ENCODE measurements at regions not wholly inside any gene's neighbourhood (a gene's known extent, or its start where the extent isn't known, plus 50 kb on each side); places are given as distances from the start of the nearest gene placed in this dataset.

- no peak for DNase-seq
Measured at GRCh38 chr9:7983490-7983889, 183.9 kb upstream of the DMAC1 start.

GRCh38 chr9:7982907-7983306, 183.3 kb upstream of the DMAC1 start:
- DNase-seq = no peak

- no peak for DNase-seq
Measured at GRCh38 chr9:7980691-7981289, 181.2 kb upstream of the DMAC1 start.

- no peak for DNase-seq
Measured at GRCh38 chr9:7980041-7980440, 180.5 kb upstream of the DMAC1 start.

DNA sequence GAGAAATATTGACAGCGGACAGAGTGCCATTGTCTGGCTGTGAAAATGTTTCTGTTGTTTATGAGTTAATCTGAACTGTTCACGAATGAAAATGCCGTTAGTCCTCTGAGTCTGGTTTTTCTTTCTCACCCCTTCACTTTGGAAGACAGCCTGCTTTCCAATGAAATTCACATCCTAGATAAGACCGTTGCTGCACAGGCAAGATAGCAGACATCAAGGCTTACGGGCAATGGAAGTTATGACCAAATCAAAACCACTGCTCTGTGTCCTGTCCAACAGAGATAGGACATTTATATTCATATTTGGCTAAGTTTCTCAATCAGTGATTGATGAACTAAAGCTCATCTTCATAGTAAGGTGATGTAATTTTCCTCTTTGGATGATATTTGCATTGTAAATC, 180.0 kb upstream of the DMAC1 start:
- DNase-seq = no peak

DNA sequence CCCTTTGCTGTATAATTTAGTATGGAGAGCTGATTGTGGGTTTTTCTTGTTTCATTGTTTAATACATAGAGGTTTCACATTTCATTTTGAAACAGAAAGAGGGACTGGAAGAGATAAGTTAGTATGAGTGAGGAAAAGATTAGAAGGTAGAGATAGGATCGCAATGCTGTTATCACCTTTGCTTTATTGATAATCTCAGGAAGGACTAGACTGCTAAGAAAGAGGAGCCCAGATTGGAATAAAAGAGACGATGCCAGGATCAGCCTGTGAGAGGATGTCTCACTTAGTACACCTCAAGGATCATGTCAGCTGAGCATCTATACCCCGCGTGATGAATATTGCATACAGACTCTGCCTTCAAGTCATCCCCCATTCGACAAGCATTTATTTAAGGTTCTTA, 178.0 kb upstream of the DMAC1 start:
- DNase-seq = no peak

GRCh38 chr9:7976856-7977255, 177.3 kb upstream of the DMAC1 start:
- no peak for DNase-seq

GRCh38 chr9:7976167-7976755, 176.7 kb upstream of the DMAC1 start:
- DNase-seq = no peak

GRCh38 chr9:7975336-7975735, 175.8 kb upstream of the DMAC1 start:
- DNase-seq = no peak

- DNase-seq = no peak
Measured at GRCh38 chr9:7974335-7974960, 174.9 kb upstream of the DMAC1 start.

DNA sequence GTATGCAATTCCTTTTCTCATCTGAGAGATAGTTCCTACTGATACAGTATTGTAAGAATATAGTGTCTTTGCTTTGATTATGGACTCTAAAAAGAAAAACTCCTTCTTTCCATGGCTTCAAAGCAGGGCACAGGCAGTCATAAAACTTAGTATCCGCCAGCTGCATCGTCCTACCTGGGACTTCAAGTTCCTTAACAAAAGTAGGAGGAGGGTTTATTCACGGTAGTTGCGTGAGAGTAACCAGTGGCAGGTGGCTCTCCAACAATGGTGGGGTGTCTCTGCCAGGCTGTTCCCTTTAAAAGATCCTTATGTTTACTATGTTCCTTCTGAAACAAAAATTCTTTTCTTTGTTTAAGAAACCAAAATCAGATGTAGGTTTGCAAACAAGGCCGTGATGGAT, 173.5 kb upstream of the DMAC1 start:
- no peak for DNase-seq

GRCh38 chr9:7970681-7971330, 171.2 kb upstream of the DMAC1 start:
- no peak for DNase-seq

GRCh38 chr9:7968687-7969086, 169.1 kb upstream of the DMAC1 start:
- DNase-seq = no peak

DNA sequence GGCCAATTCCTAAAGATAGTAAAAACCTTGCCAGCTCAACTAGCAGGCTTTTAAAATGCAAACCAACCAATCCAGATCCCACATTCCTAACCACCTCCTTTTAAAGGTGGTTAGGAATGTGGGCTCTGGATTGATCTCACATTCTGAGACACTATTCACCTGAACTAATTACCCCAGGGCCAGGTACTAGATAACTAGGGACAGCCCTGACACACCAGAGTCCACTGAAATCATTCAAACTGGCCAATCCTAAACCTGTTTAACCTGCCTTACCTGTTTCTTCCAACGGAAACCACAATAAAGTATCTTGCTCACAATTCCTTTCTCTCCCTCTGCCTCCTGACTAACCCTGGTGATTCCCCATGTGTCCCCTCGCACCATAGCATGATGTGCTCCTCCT, 168.3 kb upstream of the DMAC1 start:
- DNase-seq = no peak

DNA sequence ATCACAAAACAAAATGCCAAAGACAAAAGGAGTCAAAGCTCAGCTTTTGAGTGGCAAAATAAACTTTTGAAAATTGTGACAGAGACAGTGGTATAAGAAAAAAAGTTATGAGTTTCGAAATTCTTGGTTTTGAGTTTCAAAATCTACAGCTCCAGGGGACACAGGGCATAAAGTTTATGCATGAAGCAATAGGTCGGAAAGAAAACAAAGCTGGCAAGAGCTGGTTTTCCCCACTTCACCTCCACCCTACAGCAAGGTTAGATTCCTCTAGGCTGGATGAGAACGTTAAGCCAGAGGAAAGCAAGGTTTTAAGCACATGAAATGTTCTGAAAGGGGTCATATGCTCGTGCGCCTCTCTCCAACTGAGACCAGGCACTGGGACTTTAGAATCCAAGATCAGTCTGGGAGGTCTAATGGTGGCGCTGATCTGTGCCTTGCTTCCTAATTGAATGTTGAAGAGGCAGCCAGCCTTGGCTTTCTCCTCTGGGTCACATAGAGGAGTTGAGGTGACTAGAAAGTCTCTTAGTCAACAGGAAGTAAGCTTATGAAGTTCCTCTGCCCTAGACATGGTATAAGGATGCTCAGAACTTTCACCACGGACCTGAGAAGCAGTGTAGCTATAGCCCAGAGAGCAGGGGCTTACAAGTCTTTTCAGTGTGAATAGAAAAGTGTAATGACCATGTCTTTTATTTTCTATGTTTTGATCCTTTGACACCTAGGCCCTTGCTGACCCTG, 167.7 kb upstream of the DMAC1 start:
- no peak for DNase-seq

- DNase-seq = no peak
Measured at GRCh38 chr9:7965063-7965462, 165.5 kb upstream of the DMAC1 start.

DNA sequence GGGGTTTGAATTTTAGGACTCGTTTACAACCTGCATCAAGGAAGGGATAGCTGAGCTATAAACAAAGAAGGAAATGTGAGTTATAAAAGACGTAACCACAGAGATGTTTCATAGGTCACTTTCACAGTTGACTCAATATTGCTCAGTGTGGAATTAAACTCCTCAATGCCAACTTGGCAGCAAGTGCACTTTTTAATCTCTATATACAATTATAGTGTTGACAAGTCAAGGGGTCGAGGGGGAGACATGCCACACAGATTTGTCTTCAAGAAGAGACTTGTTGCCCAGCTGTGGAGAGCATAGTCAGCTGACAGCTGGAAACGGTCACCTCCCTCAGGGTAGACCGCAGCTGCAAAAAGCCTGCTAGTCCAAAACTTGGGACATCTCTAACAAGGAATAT, 163.4 kb upstream of the DMAC1 start:
- DNase-seq = no peak

DNA sequence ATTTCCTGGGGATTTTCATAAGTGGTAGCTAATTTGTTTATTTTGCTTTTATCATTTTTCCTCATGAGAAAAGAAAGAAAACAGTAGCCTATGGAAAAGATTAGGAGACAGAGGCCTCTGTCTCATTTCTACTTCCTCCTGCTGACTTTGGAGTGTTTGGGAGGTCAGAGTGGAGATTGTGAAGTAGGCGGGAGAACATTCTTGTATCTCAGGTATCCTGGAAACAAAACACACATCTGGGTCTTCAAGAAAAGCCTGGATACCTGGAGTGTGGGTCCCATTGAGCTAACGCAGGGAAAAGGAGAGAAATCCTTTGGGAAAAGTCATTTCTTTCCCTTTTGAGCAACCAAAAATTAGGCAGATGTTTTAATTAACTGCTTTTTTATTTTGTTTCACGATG, 161.5 kb upstream of the DMAC1 start:
- DNase-seq = no peak

- no peak for DNase-seq
Measured at GRCh38 chr9:7960320-7961050, 160.9 kb upstream of the DMAC1 start.

GRCh38 chr9:7957803-7958202, 158.2 kb upstream of the DMAC1 start:
- DNase-seq = no peak

- DNase-seq = no peak
Measured at GRCh38 chr9:7947577-7947976, 148.0 kb upstream of the DMAC1 start.

DNA sequence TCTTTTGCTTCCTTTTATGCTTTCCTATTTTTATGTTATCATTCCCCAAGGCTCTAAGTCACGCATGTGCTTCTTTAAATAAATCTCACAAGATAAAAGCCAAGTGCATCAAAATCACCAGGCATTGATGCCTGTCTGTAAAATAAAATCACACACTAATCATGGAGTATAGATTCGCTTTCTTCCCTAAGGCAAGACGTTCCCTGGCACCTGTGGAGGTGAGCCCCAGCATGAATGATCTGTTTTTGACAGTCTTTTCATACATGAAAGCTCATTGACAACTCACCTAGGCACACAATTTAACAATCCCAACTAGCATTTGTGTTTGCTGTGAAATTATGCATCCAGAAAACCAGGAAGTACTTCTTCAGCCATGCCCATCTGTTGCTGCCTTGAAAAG, 146.9 kb upstream of the DMAC1 start:
- DNase-seq = no peak
